OCI-LY7 (cell line): ENCODE measurements at regions not wholly inside any gene's neighbourhood (a gene's known extent, or its start where the extent isn't known, plus 50 kb on each side); places are given as distances from the start of the nearest gene placed in this dataset.
"Not testable (repeated sequence)": the region's sequence is repeated elsewhere in the genome, so short reads cannot be mapped to it uniquely, and the experiment has no call there.

Experiments
- CTCF ChIP-seq: fragments of 200-600 bp; sonication (generic); conservative IDR thresholded peaks from 2 replicates; pipeline ENCODE4 v1.5.1; 2014; ENCODE audit warnings: mild to moderate bottlenecking, antibody characterized with exemption, low read length, moderate library complexity, mixed read lengths
- EZH2phosphoT487 ChIP-seq: fragments of 200-600 bp; sonication (generic); IDR thresholded peaks from 2 replicates; pipeline ENCODE4 v1.6.1; 2018; ENCODE audit warnings: low read depth, borderline replicate concordance, mild to moderate bottlenecking, mixed run types, antibody characterized with exemption, low read length, moderate library complexity, mixed read lengths

DNA sequence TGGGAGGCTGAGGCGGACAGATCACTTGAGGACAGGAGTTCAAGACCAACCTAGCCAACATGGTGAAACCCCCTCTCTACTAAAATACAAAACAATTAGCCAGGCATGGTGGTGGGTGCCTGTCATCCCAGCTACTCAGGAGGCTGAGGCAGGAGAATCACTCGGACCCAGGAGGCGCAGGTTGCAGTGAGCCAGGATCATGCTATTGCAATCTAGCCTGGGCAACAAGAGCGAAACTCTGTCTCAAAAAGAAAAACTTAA lies 310.3 kb upstream of the GADL1 start:
- TF ChIP-seq CTCF, EZH2phosphoT487: not testable (repeated sequence)
